ENCODE measurements at regions not wholly inside any gene's neighbourhood (a gene's known extent, or its start where the extent isn't known, plus 50 kb on each side); places are given as distances from the start of the nearest gene placed in this dataset.

DNA sequence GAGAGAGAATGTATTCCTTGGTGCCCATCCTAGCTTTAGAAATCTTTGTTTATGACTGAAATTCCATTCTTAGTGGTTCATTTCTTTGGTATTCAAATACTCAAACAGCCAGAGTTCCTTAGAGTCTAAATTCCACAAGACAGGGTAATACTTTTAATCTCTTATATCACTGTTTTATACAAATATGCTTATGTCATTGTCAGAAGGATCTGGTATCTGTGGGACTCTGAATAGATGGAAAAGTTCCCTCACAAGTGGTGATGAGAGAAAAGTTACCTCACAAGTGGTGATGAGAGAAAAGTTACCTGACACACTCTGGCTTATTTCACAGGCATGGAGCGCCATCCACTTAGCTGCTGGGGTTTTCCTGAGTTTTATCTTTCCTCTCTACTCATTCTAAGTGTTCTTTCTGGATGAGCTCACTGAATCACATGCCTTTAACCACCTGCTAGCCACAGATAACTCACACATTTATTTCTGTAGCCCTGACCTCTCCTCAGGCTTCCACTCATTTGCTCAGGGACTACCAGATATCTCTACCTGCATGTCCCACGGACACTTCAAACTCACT lies 784.0 kb downstream of the SUGCT start:
- no peak for TF ChIP-seq POLR2A (IDR thresholded peaks at IDR 0.05; ENCODE audit: low read length)
- no peak for TF ChIP-seq GATA1 (IDR thresholded peaks at IDR 0.05; ENCODE audit: low read depth, low read length)

Measured in erythroblast (primary cell).